Keratinocyte (primary cell): ENCODE measurements at regions not wholly inside any gene's neighbourhood (a gene's known extent, or its start where the extent isn't known, plus 50 kb on each side); places are given as distances from the start of the nearest gene placed in this dataset.
A peak's percentile ranks its signal among the peaks of the same experiment; 100 is the strongest.
"Not testable (repeated sequence)": the region's sequence is repeated elsewhere in the genome, so short reads cannot be mapped to it uniquely, and the experiment has no call there.

Experiments
- DNase-seq: peaks from one replicate; pipeline ENCODE4 v3.0.0-alpha.2; 2011; ENCODE audit warnings: low read depth, missing footprints, low spot score
- FAIRE-seq: peaks from 2 replicates; lab custom pipeline; 2011; peaks lifted over from hg19 to GRCh38; lab: Jason Lieb, UNC
- H2AFZ ChIP-seq: 2 replicates; pipeline ENCODE4 v1.6.0; 2012; ENCODE audit warnings: low read length, control low read depth, inconsistent platforms; ENCODE audit not compliant: control insufficient read depth
- H3K27ac ChIP-seq: 2 replicates; pipeline ENCODE4 v1.5.1; 2011; ENCODE audit warnings: low read length; ENCODE audit not compliant: control insufficient read depth, insufficient read depth
- H3K27me3 ChIP-seq: 3 replicates; pipeline ENCODE4 v1.6.0; 2011; ENCODE audit warnings: low read length; ENCODE audit not compliant: control insufficient read depth, insufficient read depth; ENCODE audit errors: extremely low read depth
- H3K36me3 ChIP-seq, 2 experiments: 2 replicates in 1 of 2; 3 replicates in 1 of 2; pipeline ENCODE4 v1.5.1; 2011; ENCODE audit warnings: low read length in 2 of 2, mild to moderate bottlenecking in 1 of 2; ENCODE audit not compliant: control insufficient read depth in 2 of 2, insufficient read depth in 2 of 2; ENCODE audit errors: extremely low read depth in 1 of 2
- H3K4me1 ChIP-seq: 3 replicates; pipeline ENCODE4 v1.5.1; 2011; ENCODE audit warnings: low read length; ENCODE audit not compliant: control insufficient read depth, insufficient read depth; ENCODE audit errors: extremely low read depth
- H3K4me2 ChIP-seq: 3 replicates; pipeline ENCODE4 v1.6.0; 2011; ENCODE audit warnings: low read depth, low read length; ENCODE audit not compliant: control insufficient read depth, insufficient read depth; ENCODE audit errors: extremely low read depth
- H3K4me3 ChIP-seq, 3 experiments: fragments of 200-600 bp in 1 of 3; sonication (generic) in 1 of 3; 2 replicates in 2 of 3; 3 replicates in 1 of 3; pipeline ENCODE4 v1.5.1; 2011 to 2016; ENCODE audit warnings: low read length in 3 of 3, mild to moderate bottlenecking in 3 of 3, control low read depth in 2 of 3, inconsistent platforms in 1 of 3, low read depth in 1 of 3, mixed read lengths in 1 of 3, mixed run types in 1 of 3, moderate library complexity in 1 of 3; ENCODE audit not compliant: control insufficient read depth in 2 of 3, insufficient read depth in 2 of 3; ENCODE audit errors: extremely low read depth in 1 of 3
- H3K79me2 ChIP-seq: 2 replicates; pipeline ENCODE4 v1.6.0; 2012; ENCODE audit warnings: low read length; ENCODE audit not compliant: control insufficient read depth, insufficient read depth
- H3K9ac ChIP-seq: 3 replicates; pipeline ENCODE4 v1.6.0; 2011; ENCODE audit warnings: low read length; ENCODE audit not compliant: control insufficient read depth, insufficient read depth; ENCODE audit errors: extremely low read depth
- H3K9me1 ChIP-seq: 3 replicates; pipeline ENCODE4 v1.6.0; 2011; ENCODE audit warnings: low read length; ENCODE audit not compliant: control insufficient read depth, insufficient read depth; ENCODE audit errors: extremely low read depth
- H3K9me3 ChIP-seq: 2 replicates; pipeline ENCODE4 v1.5.1; 2012; ENCODE audit warnings: low read depth, low read length; ENCODE audit not compliant: control insufficient read depth
- H4K20me1 ChIP-seq: 3 replicates; pipeline ENCODE4 v1.6.0; 2011; ENCODE audit warnings: low read length; ENCODE audit not compliant: control insufficient read depth, insufficient read depth; ENCODE audit errors: extremely low read depth
- EZH2 ChIP-seq: IDR thresholded peaks from one replicate; pipeline ENCODE4 v1.6.1; 2012; ENCODE audit warnings: inconsistent platforms, mild to moderate bottlenecking, low read length, moderate library complexity
- dilution Hi-C: fragments of 300-500 bp; cut with MboI; formaldehyde crosslinking; loops from one replicate; pipeline ENCODE4 v1.7.0; 2020; ENCODE audit warnings: low sequenced_read_pairs; ENCODE audit not compliant: extremely low pct_ligation_motif_present
- TF ChIP-seq, protein P1 (sequence below), 3 experiments: IDR thresholded peaks in 1 of 3; conservative IDR thresholded peaks in 1 of 3; optimal IDR thresholded peaks in 1 of 3; 2 replicates in 2 of 3; 3 replicates in 1 of 3; pipeline versions ENCODE3 to v1.5.1; 2011; ENCODE audit warnings: low read length in 3 of 3, mild to moderate bottlenecking in 3 of 3, moderate library complexity in 2 of 3, control low read depth in 1 of 3, inconsistent platforms in 1 of 3; ENCODE audit not compliant: insufficient read depth in 2 of 3; ENCODE audit errors: extremely low read depth in 1 of 3

GRCh38 chr2:172261292-172261691, 158.6 kb upstream of the DLX2 start:
- Histone ChIP-seq H3K79me2 (no peaks in the 10 kb centered on the region), H3K4me3 (no peak overlapping the region), H3K4me2 (peak overlapping the region; percentile 71), H4K20me1 (no peaks in the 10 kb centered on the region), H2AFZ (no peak overlapping the region), H3K9me1 (no peaks in the 10 kb centered on the region), H3K4me1 (peaks cover 25% of the 10 kb centered on the region), H3K9me3 (no peaks in the 10 kb centered on the region), H3K9ac (peak overlapping the region; percentile 67), H3K36me3 (no peaks in the 10 kb centered on the region), H3K27me3 (no peaks in the 10 kb centered on the region), H3K27ac (peak overlapping the region; percentile 97)
- DNase-seq (no peak), FAIRE-seq (no peak)
- dilution Hi-C loops: no loop called here
- no peak for TF ChIP-seq EZH2
- TF ChIP-seq, protein P1, sequence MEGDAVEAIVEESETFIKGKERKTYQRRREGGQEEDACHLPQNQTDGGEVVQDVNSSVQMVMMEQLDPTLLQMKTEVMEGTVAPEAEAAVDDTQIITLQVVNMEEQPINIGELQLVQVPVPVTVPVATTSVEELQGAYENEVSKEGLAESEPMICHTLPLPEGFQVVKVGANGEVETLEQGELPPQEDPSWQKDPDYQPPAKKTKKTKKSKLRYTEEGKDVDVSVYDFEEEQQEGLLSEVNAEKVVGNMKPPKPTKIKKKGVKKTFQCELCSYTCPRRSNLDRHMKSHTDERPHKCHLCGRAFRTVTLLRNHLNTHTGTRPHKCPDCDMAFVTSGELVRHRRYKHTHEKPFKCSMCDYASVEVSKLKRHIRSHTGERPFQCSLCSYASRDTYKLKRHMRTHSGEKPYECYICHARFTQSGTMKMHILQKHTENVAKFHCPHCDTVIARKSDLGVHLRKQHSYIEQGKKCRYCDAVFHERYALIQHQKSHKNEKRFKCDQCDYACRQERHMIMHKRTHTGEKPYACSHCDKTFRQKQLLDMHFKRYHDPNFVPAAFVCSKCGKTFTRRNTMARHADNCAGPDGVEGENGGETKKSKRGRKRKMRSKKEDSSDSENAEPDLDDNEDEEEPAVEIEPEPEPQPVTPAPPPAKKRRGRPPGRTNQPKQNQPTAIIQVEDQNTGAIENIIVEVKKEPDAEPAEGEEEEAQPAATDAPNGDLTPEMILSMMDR (optimal IDR thresholded peaks at IDR 0.05 in 1 of 3, IDR thresholded peaks at IDR 0.05 in 1 of 3, conservative IDR thresholded peaks at IDR 0.05 in 1 of 3; ENCODE audit: extremely low read depth in 1 of 3, insufficient read depth in 2 of 3, low read length in 3 of 3): no peak

DNA sequence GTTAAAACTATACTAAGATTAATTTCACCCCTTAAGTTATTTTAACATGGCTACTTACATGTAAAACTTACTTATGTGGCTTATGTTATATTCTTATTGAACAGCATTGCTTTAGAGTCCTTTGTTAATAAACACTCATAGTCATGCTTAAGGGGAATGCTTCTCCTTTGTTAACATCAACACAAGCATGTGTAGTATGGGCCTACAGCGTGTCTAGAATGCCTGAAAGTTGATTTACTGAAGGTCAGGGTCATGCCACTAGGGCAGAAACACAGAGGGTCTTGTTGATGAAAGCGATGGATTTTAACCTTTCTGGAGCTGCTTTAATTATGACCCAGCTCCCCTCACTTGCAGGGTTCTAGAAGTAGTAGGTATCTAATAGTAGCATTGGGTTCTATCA, 159.8 kb upstream of the DLX2 start:
- no peak overlapping the region for H3K4me3 ChIP-seq
- no peaks in the 10 kb centered on the region for H3K36me3 ChIP-seq
- H3K27me3 ChIP-seq: no peaks in the 10 kb centered on the region
- no peak overlapping the region for H3K4me2 ChIP-seq
- no peak overlapping the region for H3K9ac ChIP-seq
- H3K9me1 ChIP-seq: no peaks in the 10 kb centered on the region
- H3K4me1 ChIP-seq: peaks cover 22% of the 10 kb centered on the region
- H3K27ac ChIP-seq: peak overlapping the region; percentile 97
- no peak overlapping the region for H2AFZ ChIP-seq
- dilution Hi-C loops: no loop called here
- TF ChIP-seq, protein P1 (optimal IDR thresholded peaks at IDR 0.05 in 1 of 3, IDR thresholded peaks at IDR 0.05 in 1 of 3, conservative IDR thresholded peaks at IDR 0.05 in 1 of 3; ENCODE audit: extremely low read depth in 1 of 3, insufficient read depth in 2 of 3, low read length in 3 of 3): no peak
- TF ChIP-seq EZH2: no peak
- H4K20me1 ChIP-seq: no peaks in the 10 kb centered on the region
- DNase-seq (no peak), FAIRE-seq (peak; percentile 73)
- H3K79me2 ChIP-seq: no peaks in the 10 kb centered on the region
- H3K9me3 ChIP-seq: no peaks in the 10 kb centered on the region

GRCh38 chr2:172264820-172265219, 162.1 kb upstream of the DLX2 start:
- H3K27me3 ChIP-seq, H3K9ac ChIP-seq, H3K9me1 ChIP-seq, H3K79me2 ChIP-seq, H3K4me3 ChIP-seq, H4K20me1 ChIP-seq, dilution Hi-C loops, H3K4me2 ChIP-seq, H3K36me3 ChIP-seq, H3K9me3 ChIP-seq, DNase-seq, H3K27ac ChIP-seq, FAIRE-seq, H2AFZ ChIP-seq: not testable (repeated sequence)
- H3K4me1 ChIP-seq: peaks cover 22% of the 10 kb centered on the region

GRCh38 chr2:172269507-172270244, 157.7 kb upstream of the ITGA6 start:
- H3K4me1 ChIP-seq, H3K27me3 ChIP-seq, DNase-seq, H3K4me3 ChIP-seq, H3K9me1 ChIP-seq, H3K4me2 ChIP-seq, H3K9ac ChIP-seq, H3K36me3 ChIP-seq, H2AFZ ChIP-seq, H3K79me2 ChIP-seq, H3K9me3 ChIP-seq, H3K27ac ChIP-seq, FAIRE-seq, H4K20me1 ChIP-seq, dilution Hi-C loops: not testable (repeated sequence)
